ENCODE measurements at regions not wholly inside any gene's neighbourhood (a gene's known extent, or its start where the extent isn't known, plus 50 kb on each side); places are given as distances from the start of the nearest gene placed in this dataset.

- TF ChIP-seq POLR2AphosphoS5 (IDR thresholded peaks at IDR 0.05; ENCODE audit: low read depth, low read length) (no peak), CTCF (IDR thresholded peaks at IDR 0.05) (no peak), REST (IDR thresholded peaks at IDR 0.05; ENCODE audit: insufficient read depth in 1 of 2, low read depth in 2 of 2, low read length in 1 of 2) (no peak)
These were observed 147.7 kb downstream of the MRPL14 start for GRCh38 chr6:43979525-43979924.

Data from Panc1 (cell line).